HCT116 (cell line): ENCODE measurements at regions not wholly inside any gene's neighbourhood (a gene's known extent, or its start where the extent isn't known, plus 50 kb on each side); places are given as distances from the start of the nearest gene placed in this dataset.

Source experiments
- ATAC-seq: fragments of 200-7000 bp; cut with Tn5 transposase; 2 replicates; pipeline ENCODE4 v1.9.1; 2020; ENCODE audit warnings: mild to moderate bottlenecking, moderate library complexity
- BruUV-seq: library from RNA; stranded (reverse); fragments of 400-500 nt; replicated peaks from 2 replicates; lab custom pipeline; 2021; lab: Mats Ljungman, UMichigan
- CTCF ChIA-PET: fragments of 300-600 bp; sonication (Branson Sonifier 250); formaldehyde crosslinking; loops from one replicate; lab custom pipeline; 2021; ENCODE audit warnings: antibody characterized with exemption; lab: Charles Lee
- POLR2A ChIA-PET: fragments of 300-600, 350-600 bp; sonication (Branson Sonifier 250); formaldehyde crosslinking; loops from one replicate; lab custom pipeline; 2021; ENCODE audit warnings: antibody characterized with exemption; lab: Charles Lee
- RAD21 ChIA-PET, 2 experiments: fragments of 300-600 bp; sonication (Branson Sonifier 250); formaldehyde crosslinking; loops; one replicate each; lab custom pipeline; 2023; ENCODE audit warnings: low total read pairs in 2 of 2; ENCODE audit not compliant: uncharacterized antibody in 2 of 2, unreplicated experiment in 2 of 2, low non-redundant PET in 1 of 2; lab: Charles Lee
- DNase-seq: peaks from one replicate; pipeline ENCODE4 v3.0.0-alpha.2; 2010; ENCODE audit warnings: low read depth, low spot score
- H2AFZ ChIP-seq: fragments of 200-600 bp; shearing (Covaris generic), sonication (generic); 2 replicates; pipeline ENCODE4 v1.6.1; 2017; ENCODE audit warnings: low read depth, mixed run types, mixed read lengths, antibody characterized with exemption, low read length; ENCODE audit not compliant: poor library complexity, severe bottlenecking
- H3K27ac ChIP-seq: 2 replicates; pipeline ENCODE4 v1.5.1; 2012; ENCODE audit warnings: low read depth, low read length
- H3K27me3 ChIP-seq: fragments of 200-600 bp; sonication (generic); 2 replicates; pipeline ENCODE4 v1.6.1; 2016; ENCODE audit warnings: mixed run types, low read length, mixed read lengths; ENCODE audit not compliant: insufficient read depth
- H3K36me3 ChIP-seq, 2 experiments: fragments of 200-500 bp in 1 of 2; fragments of 200-600 bp in 1 of 2; sonication (Bioruptor generic) in 1 of 2; sonication (generic) in 1 of 2; 2 replicates each; pipeline versions ENCODE4 v1.5.1 to v1.6.1; 2014 to 2016; ENCODE audit warnings: low read length in 2 of 2, inconsistent platforms in 1 of 2, mixed read lengths in 1 of 2, mixed run types in 1 of 2; ENCODE audit not compliant: insufficient read depth in 2 of 2, control insufficient read depth in 1 of 2
- H3K4me1 ChIP-seq, 2 experiments: fragments of 200-600 bp in 1 of 2; sonication (generic) in 1 of 2; 2 replicates each; pipeline versions ENCODE4 v1.5.1 to v1.6.1; 2012 to 2017; ENCODE audit warnings: low read length in 2 of 2, inconsistent platforms in 1 of 2, mild to moderate bottlenecking in 1 of 2, mixed read lengths in 1 of 2, mixed run types in 1 of 2, moderate library complexity in 1 of 2; ENCODE audit not compliant: insufficient read depth in 2 of 2, control insufficient read depth in 1 of 2
- H3K4me2 ChIP-seq: fragments of 200-600 bp; sonication (generic); 2 replicates; pipeline ENCODE4 v1.6.1; 2017; ENCODE audit warnings: mixed run types, low read length, mixed read lengths
- H3K4me3 ChIP-seq, 2 experiments: fragments of 200-600 bp in 1 of 2; sonication (generic) in 1 of 2; replicated peaks in 1 of 2; 2 replicates each; pipeline ENCODE4 v1.5.1; 2011 to 2016; ENCODE audit warnings: low read length in 2 of 2, control low read depth in 1 of 2, low read depth in 1 of 2, mild to moderate bottlenecking in 1 of 2, mixed read lengths in 1 of 2, mixed run types in 1 of 2
- H3K79me2 ChIP-seq: fragments of 200-600 bp; sonication (generic); 2 replicates; pipeline ENCODE4 v1.6.1; 2017; ENCODE audit warnings: mild to moderate bottlenecking, mixed run types, low read length, moderate library complexity, mixed read lengths; ENCODE audit not compliant: insufficient read depth
- H3K9ac ChIP-seq: fragments of 200-600 bp; sonication (generic); 2 replicates; pipeline ENCODE4 v1.6.1; 2016; ENCODE audit warnings: low read length, mixed read lengths
- H3K9me2 ChIP-seq: fragments of 200-600 bp; sonication (generic), shearing (Covaris generic); 2 replicates; pipeline ENCODE4 v1.6.1; 2017; ENCODE audit warnings: mixed run types, mild to moderate bottlenecking, moderate library complexity; ENCODE audit not compliant: insufficient read depth
- H3K9me3 ChIP-seq, 2 experiments: fragments of 200-500 bp in 1 of 2; fragments of 200-600 bp in 1 of 2; sonication (Bioruptor generic) in 1 of 2; sonication (generic) in 1 of 2; 2 replicates each; pipeline ENCODE4 v1.6.1; 2014 to 2017; ENCODE audit warnings: low read length in 2 of 2, mixed read lengths in 2 of 2, inconsistent platforms in 1 of 2, low read depth in 1 of 2, mild to moderate bottlenecking in 1 of 2, mixed run types in 1 of 2, moderate library complexity in 1 of 2; ENCODE audit not compliant: control insufficient read depth in 1 of 2, insufficient read depth in 1 of 2
- H4K20me1 ChIP-seq: fragments of 200-600 bp; sonication (generic), shearing (Covaris generic); 2 replicates; pipeline ENCODE4 v1.6.1; 2017; ENCODE audit warnings: mixed run types, mild to moderate bottlenecking, moderate library complexity; ENCODE audit not compliant: insufficient read depth
- ATF3 ChIP-seq: IDR thresholded peaks from 2 replicates; pipeline ENCODE4 v1.6.1; 2012
- CBX3 ChIP-seq: IDR thresholded peaks from 2 replicates; pipeline ENCODE4 v1.6.1; 2012; ENCODE audit warnings: low read depth
- CEBPB ChIP-seq: IDR thresholded peaks from 2 replicates; pipeline ENCODE4 v1.6.1; 2012; ENCODE audit warnings: low read depth
- EGR1 ChIP-seq: IDR thresholded peaks from 2 replicates; pipeline ENCODE4 v1.6.1; 2012; ENCODE audit warnings: low read depth
- ELF1 ChIP-seq: IDR thresholded peaks from 2 replicates; pipeline ENCODE4 v1.6.1; 2012; ENCODE audit warnings: low read depth, borderline replicate concordance
- EZH2 ChIP-seq: fragments of 200-600 bp; sonication (generic); IDR thresholded peaks from 2 replicates; pipeline ENCODE4 v1.6.1; 2017; ENCODE audit warnings: antibody characterized with exemption, mixed run types
- EZH2phosphoT487 ChIP-seq: fragments of 200-600 bp; IDR thresholded peaks from 2 replicates; pipeline ENCODE4 v1.6.1; 2018; ENCODE audit warnings: antibody characterized with exemption, borderline replicate concordance
- JUND ChIP-seq: IDR thresholded peaks from 2 replicates; pipeline ENCODE4 v1.6.1; 2012
- MAX ChIP-seq: IDR thresholded peaks from 2 replicates; pipeline ENCODE4 v1.6.1; 2012
- POLR2A ChIP-seq: IDR thresholded peaks from 2 replicates; pipeline ENCODE4 v1.7.0; 2011; ENCODE audit warnings: borderline replicate concordance; ENCODE audit not compliant: insufficient read depth, insufficient read length; ENCODE audit errors: extremely low read depth
- SIN3A ChIP-seq: IDR thresholded peaks from 2 replicates; pipeline ENCODE4 v1.6.1; 2012; ENCODE audit warnings: low read depth
- SP1 ChIP-seq: IDR thresholded peaks from 2 replicates; pipeline ENCODE4 v1.6.1; 2012; ENCODE audit warnings: low read depth
- SRF ChIP-seq: IDR thresholded peaks from 2 replicates; pipeline ENCODE4 v1.6.1; 2012; ENCODE audit warnings: low read depth
- TCF7L2 ChIP-seq: IDR thresholded peaks from 2 replicates; pipeline ENCODE4 v1.7.0; 2011; ENCODE audit warnings: borderline replicate concordance, inconsistent platforms; ENCODE audit not compliant: insufficient read depth, insufficient read length; ENCODE audit errors: extremely low read depth
- YY1 ChIP-seq: IDR thresholded peaks from 2 replicates; pipeline ENCODE4 v1.6.1; 2011; ENCODE audit warnings: low read length, low read depth, moderate library complexity, mild to moderate bottlenecking; ENCODE audit not compliant: insufficient replicate concordance; ENCODE audit errors: extremely low read depth
- ZBTB33 ChIP-seq: IDR thresholded peaks from 2 replicates; pipeline ENCODE4 v1.6.1; 2011; ENCODE audit warnings: mild to moderate bottlenecking, low read length, moderate library complexity; ENCODE audit not compliant: insufficient replicate concordance; ENCODE audit errors: extremely low read depth
- ZFX ChIP-seq: fragments of 450-650 bp; IDR thresholded peaks from 2 replicates; pipeline ENCODE4 v1.6.1; 2017
- ZNF274 ChIP-seq: fragments of 200-500 bp; sonication (Bioruptor generic); IDR thresholded peaks from 2 replicates; pipeline ENCODE4 v1.6.1; 2014; ENCODE audit warnings: mild to moderate bottlenecking, low read depth, low read length, inconsistent platforms
- intact Hi-C: fragments of 100-400 bp; cut with micrococcal nuclease; formaldehyde crosslinking; loops from 2 replicates; pipeline ENCODE4 v1.10.0; 2022

- no peak overlapping the region for H2AFZ ChIP-seq
- H3K36me3 ChIP-seq = no peaks in the 10 kb centered on the region
- BruUV-seq = no TSS peak
- H3K79me2 ChIP-seq = no peaks in the 10 kb centered on the region
- H4K20me1 ChIP-seq = no peaks in the 10 kb centered on the region
- H3K9ac ChIP-seq = no peak overlapping the region
- no peak overlapping the region for H3K4me2 ChIP-seq
- no peak for ATAC-seq
- H3K9me2 ChIP-seq = no peaks in the 10 kb centered on the region
- TF ChIP-seq POLR2A = no peak
- no peak for TF ChIP-seq ZNF274
- TF ChIP-seq CEBPB = no peak
- TF ChIP-seq MAX = no peak
- no peak for TF ChIP-seq EZH2
- no peak for TF ChIP-seq ZFX
- TF ChIP-seq SRF = no peak
- no peak for TF ChIP-seq SP1
- TF ChIP-seq YY1 = no peak
- no peaks in the 10 kb centered on the region for H3K4me1 ChIP-seq
- no peak overlapping the region for H3K27ac ChIP-seq
- ChIA-PET CTCF (no interaction called here), RAD21 (no interaction called here), POLR2A (no interaction called here)
- no peak overlapping the region for H3K4me3 ChIP-seq
- peaks cover 35% of the 10 kb centered on the region for H3K27me3 ChIP-seq
- intact Hi-C loops = no loop called here
- no peaks in the 10 kb centered on the region for H3K9me3 ChIP-seq
- no peak for DNase-seq
Measured at GRCh38 chr6:87976616-87977015, 71.0 kb upstream of the SPACA1 start.

GRCh38 chr6:87975561-87975960 lies 72.1 kb upstream of the SPACA1 start:
- ChIA-PET CTCF (no interaction called here), POLR2A (no interaction called here), RAD21 (no interaction called here)
- Histone ChIP-seq H4K20me1 (no peaks in the 10 kb centered on the region), H3K9me3 (no peaks in the 10 kb centered on the region), H3K27ac (no peak overlapping the region), H3K9me2 (no peaks in the 10 kb centered on the region), H3K9ac (no peak overlapping the region), H3K27me3 (peaks cover 39% of the 10 kb centered on the region), H3K36me3 (no peaks in the 10 kb centered on the region), H3K4me1 (no peaks in the 10 kb centered on the region), H3K4me3 (no peak overlapping the region), H3K79me2 (no peaks in the 10 kb centered on the region), H3K4me2 (no peak overlapping the region), H2AFZ (no peak overlapping the region)
- BruUV-seq = no TSS peak
- TF ChIP-seq TCF7L2 (no peak), CBX3 (no peak), POLR2A (no peak), EZH2 (no peak), JUND (no peak), ELF1 (no peak), SIN3A (no peak), EZH2phosphoT487 (no peak), CEBPB (no peak), ZFX (no peak), ATF3 (no peak), SRF (no peak), ZBTB33 (no peak), ZNF274 (no peak), EGR1 (no peak), YY1 (no peak), SP1 (no peak), MAX (no peak)
- DNase-seq = no peak
- no peak for ATAC-seq
- intact Hi-C loops = no loop called here
